ENCODE measurements at regions not wholly inside any gene's neighbourhood (a gene's known extent, or its start where the extent isn't known, plus 50 kb on each side); places are given as distances from the start of the nearest gene placed in this dataset.

DNA sequence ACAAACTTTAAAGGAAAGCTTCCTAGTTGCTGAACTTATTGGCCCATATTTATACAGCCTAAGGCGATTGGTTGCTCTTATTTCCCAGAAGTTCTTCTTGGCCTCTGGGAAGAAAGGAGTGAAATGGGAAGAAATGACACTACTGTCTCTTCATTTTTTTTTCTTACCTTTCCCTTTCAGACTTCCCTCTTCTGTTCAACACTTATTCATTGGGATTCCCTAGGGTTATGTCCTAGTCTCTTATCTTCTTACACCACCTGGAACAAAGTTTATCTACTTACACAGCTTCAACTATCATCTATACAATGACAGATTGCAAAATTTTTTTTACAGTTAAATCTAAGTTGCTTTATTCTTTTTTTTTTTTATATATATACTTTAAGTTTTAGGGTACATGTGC is 68.0 kb downstream of the SNX12 start:
- Histone ChIP-seq H3K36me3 (replicated peaks) (no peaks in the 10 kb centered on the region), H3K27ac (no peak overlapping the region), H3K27me3 (replicated peaks) (no peaks in the 10 kb centered on the region), H3K4me3 (ENCODE audit: low read depth, low read length) (no peak overlapping the region)
- DNase-seq, result no peak
- in situ Hi-C loops (cut with HindIII; ENCODE audit: low pct_ligation_motif_present, low sequenced_read_pairs), result no loop called here
- TF ChIP-seq, protein P1, sequence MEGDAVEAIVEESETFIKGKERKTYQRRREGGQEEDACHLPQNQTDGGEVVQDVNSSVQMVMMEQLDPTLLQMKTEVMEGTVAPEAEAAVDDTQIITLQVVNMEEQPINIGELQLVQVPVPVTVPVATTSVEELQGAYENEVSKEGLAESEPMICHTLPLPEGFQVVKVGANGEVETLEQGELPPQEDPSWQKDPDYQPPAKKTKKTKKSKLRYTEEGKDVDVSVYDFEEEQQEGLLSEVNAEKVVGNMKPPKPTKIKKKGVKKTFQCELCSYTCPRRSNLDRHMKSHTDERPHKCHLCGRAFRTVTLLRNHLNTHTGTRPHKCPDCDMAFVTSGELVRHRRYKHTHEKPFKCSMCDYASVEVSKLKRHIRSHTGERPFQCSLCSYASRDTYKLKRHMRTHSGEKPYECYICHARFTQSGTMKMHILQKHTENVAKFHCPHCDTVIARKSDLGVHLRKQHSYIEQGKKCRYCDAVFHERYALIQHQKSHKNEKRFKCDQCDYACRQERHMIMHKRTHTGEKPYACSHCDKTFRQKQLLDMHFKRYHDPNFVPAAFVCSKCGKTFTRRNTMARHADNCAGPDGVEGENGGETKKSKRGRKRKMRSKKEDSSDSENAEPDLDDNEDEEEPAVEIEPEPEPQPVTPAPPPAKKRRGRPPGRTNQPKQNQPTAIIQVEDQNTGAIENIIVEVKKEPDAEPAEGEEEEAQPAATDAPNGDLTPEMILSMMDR (IDR thresholded peaks at IDR 0.05; ENCODE audit: low read depth, low read length, missing control alignments), result no peak

DNA sequence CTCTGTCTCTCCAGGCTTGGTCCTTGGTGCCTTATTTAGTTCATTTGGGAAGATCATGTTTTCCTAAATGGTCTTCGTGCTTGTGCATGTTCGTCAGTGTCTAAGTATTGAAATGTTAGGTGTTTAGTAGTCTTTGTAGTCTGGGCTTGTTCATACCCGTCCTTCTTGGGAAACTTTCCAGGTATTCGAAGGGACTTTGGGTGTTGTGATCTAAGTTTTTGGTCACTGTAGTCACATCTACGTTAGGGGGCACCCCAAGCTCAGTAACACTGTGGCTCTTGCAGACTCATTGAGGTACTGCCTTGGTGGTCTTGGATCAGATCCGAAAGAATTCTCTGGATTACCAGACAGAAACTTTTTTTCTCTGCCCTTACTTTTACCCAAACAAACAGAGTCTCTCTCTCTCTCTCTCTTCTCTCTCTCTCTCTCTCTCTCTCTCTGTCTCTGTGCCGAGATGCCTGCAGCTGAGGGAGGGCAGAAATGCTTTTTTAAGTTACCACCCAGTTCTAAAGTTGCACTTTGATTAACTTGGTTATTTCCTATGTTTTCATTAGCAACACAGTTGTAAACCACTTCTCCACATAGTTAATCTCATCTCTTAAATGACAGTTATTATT is 67.6 kb upstream of the SLC7A3 start:
- peak; percentile 16 for DNase-seq
- Histone ChIP-seq H3K27me3 (replicated peaks) (no peaks in the 10 kb centered on the region), H3K27ac (no peak overlapping the region), H3K4me3 (ENCODE audit: low read depth, low read length) (no peak overlapping the region), H3K36me3 (replicated peaks) (no peaks in the 10 kb centered on the region)
- in situ Hi-C loops (cut with HindIII; ENCODE audit: low pct_ligation_motif_present, low sequenced_read_pairs), result no loop called here
- TF ChIP-seq, protein P1 (IDR thresholded peaks at IDR 0.05; ENCODE audit: low read depth, low read length, missing control alignments), result peak; percentile 61

DNA sequence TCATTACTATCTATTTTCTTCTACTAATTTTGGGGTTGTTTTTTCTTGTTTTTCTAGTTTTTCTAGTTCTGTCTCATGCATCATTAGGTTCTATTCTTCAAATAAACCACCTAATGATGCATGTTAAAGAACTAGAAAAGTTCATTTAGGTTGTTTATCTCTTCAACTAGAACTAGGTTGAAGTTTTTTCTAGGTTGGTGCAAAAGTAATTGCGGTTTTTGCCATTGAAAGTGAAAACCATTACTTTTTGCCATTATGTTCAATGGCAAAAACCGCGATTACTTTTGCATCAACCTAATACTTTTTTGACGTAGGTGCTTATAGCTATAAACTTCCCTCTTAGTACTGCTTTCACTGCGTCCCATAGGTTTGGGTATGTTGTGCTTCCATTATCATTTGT is 64.4 kb upstream of the SLC7A3 start:
- Histone ChIP-seq H3K27me3 (replicated peaks) (no peaks in the 10 kb centered on the region), H3K27ac (no peak overlapping the region), H3K36me3 (replicated peaks) (no peaks in the 10 kb centered on the region), H3K4me3 (ENCODE audit: low read depth, low read length) (no peak overlapping the region)
- in situ Hi-C loops (cut with HindIII; ENCODE audit: low pct_ligation_motif_present, low sequenced_read_pairs), result no loop called here
- no peak for DNase-seq
- TF ChIP-seq, protein P1 (IDR thresholded peaks at IDR 0.05; ENCODE audit: low read depth, low read length, missing control alignments), result no peak

GRCh38 chrX:70988425-70988824 is 57.5 kb upstream of the SLC7A3 start:
- H3K4me3 ChIP-seq (ENCODE audit: low read depth, low read length), result no peak overlapping the region
- no peak for DNase-seq
- in situ Hi-C loops (cut with HindIII; ENCODE audit: low pct_ligation_motif_present, low sequenced_read_pairs), result no loop called here
- no peaks in the 10 kb centered on the region for H3K36me3 ChIP-seq (replicated peaks)
- no peaks in the 10 kb centered on the region for H3K27me3 ChIP-seq (replicated peaks)
- H3K27ac ChIP-seq, result no peak overlapping the region
- TF ChIP-seq, protein P1 (IDR thresholded peaks at IDR 0.05; ENCODE audit: low read depth, low read length, missing control alignments), result no peak

Measured in brain microvascular endothelial cell (primary cell).